CD14-positive monocyte (primary cell): ENCODE measurements at regions not wholly inside any gene's neighbourhood (a gene's known extent, or its start where the extent isn't known, plus 50 kb on each side); places are given as distances from the start of the nearest gene placed in this dataset.

ENCODE experiments used
- DNase-seq, 3 donors: peaks; one replicate each; pipeline ENCODE4 v3.0.0-alpha.2; 2011 to 2022
- H2AFZ ChIP-seq: 2 replicates; pipeline ENCODE4 v1.6.0; 2012; ENCODE audit warnings: mild to moderate bottlenecking, low read depth, low read length, inconsistent platforms; ENCODE audit not compliant: insufficient read depth, poor library complexity, severe bottlenecking
- H3K27ac ChIP-seq, 2 donors: 1 replicate in 1 of 2; 2 replicates in 1 of 2; pipeline ENCODE4 v1.5.1; 2012 to 2013; ENCODE audit warnings: low read length in 2 of 2, control low read depth in 1 of 2, inconsistent platforms in 1 of 2, low read depth in 1 of 2, mild to moderate bottlenecking in 1 of 2
- H3K27me3 ChIP-seq, 2 donors: one replicate each; pipeline versions ENCODE4 v1.6.0 to v1.6.1; 2011 to 2013; ENCODE audit warnings: low read length in 2 of 2; ENCODE audit not compliant: control insufficient read depth in 2 of 2, insufficient read depth in 2 of 2
- H3K36me3 ChIP-seq, 2 donors: replicated peaks in 1 of 2; 1 replicate in 1 of 2; 2 replicates in 1 of 2; pipeline versions ENCODE4 v1.5.1 to v1.6.1; 2012 to 2013; ENCODE audit warnings: low read length in 2 of 2, control low read depth in 1 of 2, inconsistent platforms in 1 of 2, mild to moderate bottlenecking in 1 of 2; ENCODE audit not compliant: insufficient read depth in 2 of 2, control insufficient read depth in 1 of 2
- H3K4me1 ChIP-seq, 2 donors: 1 replicate in 1 of 2; 2 replicates in 1 of 2; pipeline versions ENCODE4 v1.5.1 to v1.6.1; 2012 to 2013; ENCODE audit warnings: low read length in 2 of 2, control low read depth in 1 of 2, inconsistent platforms in 1 of 2, mild to moderate bottlenecking in 1 of 2, moderate library complexity in 1 of 2; ENCODE audit not compliant: insufficient read depth in 2 of 2, control insufficient read depth in 1 of 2
- H3K4me2 ChIP-seq: replicated peaks from 2 replicates; pipeline ENCODE3; 2012; ENCODE audit warnings: low read length, moderate library complexity, mild to moderate bottlenecking; ENCODE audit not compliant: poor library complexity, severe bottlenecking; ENCODE audit errors: extremely low read depth
- H3K4me3 ChIP-seq, 3 experiments: fragments of 200-600 bp in 1 of 3; sonication (generic) in 1 of 3; replicated peaks in 1 of 3; 1 replicate in 2 of 3; 2 replicates in 1 of 3; pipeline ENCODE4 v1.5.1; 2011 to 2013; ENCODE audit warnings: low read length in 3 of 3, mild to moderate bottlenecking in 3 of 3, control low read depth in 2 of 3, low read depth in 2 of 3, inconsistent platforms in 1 of 3, moderate library complexity in 1 of 3
- H3K79me2 ChIP-seq: 2 replicates; pipeline ENCODE4 v1.6.0; 2012; ENCODE audit warnings: mild to moderate bottlenecking, control low read depth, inconsistent platforms, low read length, moderate library complexity; ENCODE audit not compliant: insufficient read depth
- H3K9ac ChIP-seq: 2 replicates; pipeline ENCODE4 v1.6.0; 2017; ENCODE audit warnings: low read length, mild to moderate bottlenecking; ENCODE audit not compliant: insufficient read depth, poor library complexity, severe bottlenecking
- H3K9me3 ChIP-seq, 2 donors: replicated peaks in 1 of 2; 1 replicate in 1 of 2; 2 replicates in 1 of 2; pipeline versions ENCODE4 v1.5.1 to v1.6.1; 2012 to 2013; ENCODE audit warnings: low read length in 2 of 2, control low read depth in 1 of 2; ENCODE audit not compliant: control insufficient read depth in 1 of 2, insufficient read depth in 1 of 2
- H4K20me1 ChIP-seq: 2 replicates; pipeline ENCODE4 v1.6.0; 2012; ENCODE audit warnings: mild to moderate bottlenecking, low read length, control low read depth, moderate library complexity; ENCODE audit not compliant: insufficient read depth
- H3K27ac Mint-ChIP-seq, 7 donors: one replicate each; pipeline ENCODE4 v1.8.0; 2020; ENCODE audit warnings: mild to moderate bottlenecking in 7 of 7, mixed read lengths in 7 of 7, moderate library complexity in 6 of 7, inconsistent platforms in 2 of 7
- H3K27me3 Mint-ChIP-seq, 3 donors: one replicate each; pipeline ENCODE4 v1.8.0; 2021 to 2022; ENCODE audit warnings: low read depth in 3 of 3, mild to moderate bottlenecking in 3 of 3, mixed read lengths in 3 of 3, moderate library complexity in 3 of 3, inconsistent platforms in 1 of 3
- H3K36me3 Mint-ChIP-seq, 2 donors: one replicate each; pipeline ENCODE4 v1.8.0; 2020; ENCODE audit warnings: mixed read lengths in 2 of 2, inconsistent platforms in 1 of 2, mild to moderate bottlenecking in 1 of 2
- H3K4me1 Mint-ChIP-seq: one replicate; pipeline ENCODE4 v1.8.0; 2020; ENCODE audit warnings: mild to moderate bottlenecking, mixed read lengths
- H3K4me3 Mint-ChIP-seq, 2 donors: one replicate each; pipeline ENCODE4 v1.8.0; 2020; ENCODE audit warnings: mild to moderate bottlenecking in 2 of 2, mixed read lengths in 2 of 2, moderate library complexity in 1 of 2
- H3K9me3 Mint-ChIP-seq, 7 donors: one replicate each; pipeline ENCODE4 v1.8.0; 2020 to 2022; ENCODE audit warnings: mixed read lengths in 7 of 7, mild to moderate bottlenecking in 6 of 7, moderate library complexity in 6 of 7, inconsistent platforms in 2 of 7
- WGBS: methylation state at CpG from one replicate; pipeline ENCODE4 v1.1.5; 2013; ENCODE audit warnings: missing lambda C conversion rate; ENCODE audit not compliant: insufficient coverage; 5-methylcytosine and 5-hydroxymethylcytosine counted together
- intact Hi-C, 2 donors: fragments of 100-400 bp; cut with micrococcal nuclease; formaldehyde crosslinking; loops; one replicate each; pipeline versions ENCODE4 v1.15.0 to v1.15.1; 2023
- TF ChIP-seq, protein P1 (sequence below): fragments of 200-600 bp; IDR thresholded peaks from one replicate; pipeline ENCODE4 v1.8.0; 2022; ENCODE audit warnings: antibody characterized with exemption, mild to moderate bottlenecking

DNA sequence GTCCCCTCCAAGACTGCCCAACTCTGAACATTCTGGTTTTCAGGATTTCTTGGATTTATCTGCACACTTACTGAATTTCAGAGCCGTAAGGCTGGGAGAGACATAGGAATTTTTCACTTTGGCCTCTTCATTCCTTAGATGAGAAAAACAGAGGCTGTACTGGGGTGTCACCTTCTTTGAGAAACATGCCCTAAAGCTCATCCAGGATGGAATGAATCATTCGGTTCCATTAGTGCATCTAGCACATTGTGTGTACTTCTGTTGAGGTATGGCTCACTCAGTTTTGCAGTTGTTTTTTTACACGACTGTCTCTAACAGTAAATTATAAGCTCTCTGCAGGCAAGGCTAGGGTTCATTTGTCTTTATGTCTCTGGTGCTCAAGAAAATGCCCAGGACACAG, 383.4 kb downstream of the GATA3 start:
- no peaks in the 10 kb centered on the region for H4K20me1 ChIP-seq
- intact Hi-C loops: no loop called here
- H3K9me3 Mint-ChIP-seq: no peaks in the 10 kb centered on the region
- no peaks in the 10 kb centered on the region for H3K4me1 Mint-ChIP-seq
- peaks cover 0 to 7% (median 3%) of the 10 kb centered on the region in 3 donors for H3K27me3 Mint-ChIP-seq
- TF ChIP-seq, protein P1, sequence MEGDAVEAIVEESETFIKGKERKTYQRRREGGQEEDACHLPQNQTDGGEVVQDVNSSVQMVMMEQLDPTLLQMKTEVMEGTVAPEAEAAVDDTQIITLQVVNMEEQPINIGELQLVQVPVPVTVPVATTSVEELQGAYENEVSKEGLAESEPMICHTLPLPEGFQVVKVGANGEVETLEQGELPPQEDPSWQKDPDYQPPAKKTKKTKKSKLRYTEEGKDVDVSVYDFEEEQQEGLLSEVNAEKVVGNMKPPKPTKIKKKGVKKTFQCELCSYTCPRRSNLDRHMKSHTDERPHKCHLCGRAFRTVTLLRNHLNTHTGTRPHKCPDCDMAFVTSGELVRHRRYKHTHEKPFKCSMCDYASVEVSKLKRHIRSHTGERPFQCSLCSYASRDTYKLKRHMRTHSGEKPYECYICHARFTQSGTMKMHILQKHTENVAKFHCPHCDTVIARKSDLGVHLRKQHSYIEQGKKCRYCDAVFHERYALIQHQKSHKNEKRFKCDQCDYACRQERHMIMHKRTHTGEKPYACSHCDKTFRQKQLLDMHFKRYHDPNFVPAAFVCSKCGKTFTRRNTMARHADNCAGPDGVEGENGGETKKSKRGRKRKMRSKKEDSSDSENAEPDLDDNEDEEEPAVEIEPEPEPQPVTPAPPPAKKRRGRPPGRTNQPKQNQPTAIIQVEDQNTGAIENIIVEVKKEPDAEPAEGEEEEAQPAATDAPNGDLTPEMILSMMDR: no peak
- no peaks in the 10 kb centered on the region for H3K9me3 ChIP-seq
- no peak overlapping the region for H3K27ac Mint-ChIP-seq
- no peaks in the 10 kb centered on the region for H3K27me3 ChIP-seq
- WGBS: 100% methylated on average over 2 of the region's 3 CpGs
- DNase-seq: no peak
- no peak overlapping the region for H3K4me2 ChIP-seq
- no peaks in the 10 kb centered on the region for H3K79me2 ChIP-seq
- H3K4me1 ChIP-seq: no peaks in the 10 kb centered on the region
- H3K36me3 Mint-ChIP-seq: no peaks in the 10 kb centered on the region
- H2AFZ ChIP-seq: no peak overlapping the region
- H3K4me3 ChIP-seq: no peak overlapping the region
- H3K36me3 ChIP-seq: no peaks in the 10 kb centered on the region
- H3K4me3 Mint-ChIP-seq: no peak overlapping the region
- no peak overlapping the region for H3K27ac ChIP-seq
- H3K9ac ChIP-seq: no peak overlapping the region

DNA sequence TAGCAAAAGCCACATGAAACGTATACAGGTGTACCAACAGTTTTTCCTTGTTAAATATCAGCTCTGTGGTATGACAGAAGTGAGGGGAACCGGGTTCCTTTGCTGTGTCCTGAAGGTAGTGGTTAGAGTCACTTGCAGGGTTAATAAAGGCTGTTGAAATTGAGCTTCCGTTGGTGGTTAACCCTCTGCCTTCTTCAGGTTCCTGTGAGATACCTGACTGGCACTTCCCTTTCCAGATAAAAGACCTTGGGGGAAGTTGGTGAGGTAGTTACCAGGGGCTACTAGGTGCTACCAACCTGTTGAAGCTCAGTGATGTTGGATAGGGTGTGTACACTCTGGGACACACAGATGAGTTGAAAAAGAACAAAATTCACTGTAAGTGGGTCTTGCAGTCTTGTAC, 384.1 kb downstream of the GATA3 start:
- Mint-ChIP-seq H3K4me1 (no peaks in the 10 kb centered on the region), H3K27ac (no peak overlapping the region), H3K27me3 (peaks cover 2 to 7% (median 6%) of the 10 kb centered on the region in 3 donors), H3K36me3 (no peaks in the 10 kb centered on the region), H3K4me3 (no peak overlapping the region), H3K9me3 (peaks cover 0 to 3% (median 0%) of the 10 kb centered on the region in 7 donors)
- Histone ChIP-seq H3K4me3 (no peak overlapping the region), H3K27ac (no peak overlapping the region), H3K36me3 (no peaks in the 10 kb centered on the region), H3K9me3 (no peaks in the 10 kb centered on the region), H2AFZ (no peak overlapping the region), H3K27me3 (no peaks in the 10 kb centered on the region), H3K4me1 (no peaks in the 10 kb centered on the region), H3K4me2 (no peak overlapping the region), H3K79me2 (no peaks in the 10 kb centered on the region), H4K20me1 (no peaks in the 10 kb centered on the region), H3K9ac (no peak overlapping the region)
- intact Hi-C loops: no loop called here
- DNase-seq: no peak
- 0% methylated on average over 3 of the region's 3 CpGs for WGBS
- TF ChIP-seq, protein P1: no peak
